ENCODE measurements at regions not wholly inside any gene's neighbourhood (a gene's known extent, or its start where the extent isn't known, plus 50 kb on each side); places are given as distances from the start of the nearest gene placed in this dataset.

GRCh38 chr13:97067017-97067895, 73.0 kb upstream of the OXGR1 start:
- TF ChIP-seq, protein P1, sequence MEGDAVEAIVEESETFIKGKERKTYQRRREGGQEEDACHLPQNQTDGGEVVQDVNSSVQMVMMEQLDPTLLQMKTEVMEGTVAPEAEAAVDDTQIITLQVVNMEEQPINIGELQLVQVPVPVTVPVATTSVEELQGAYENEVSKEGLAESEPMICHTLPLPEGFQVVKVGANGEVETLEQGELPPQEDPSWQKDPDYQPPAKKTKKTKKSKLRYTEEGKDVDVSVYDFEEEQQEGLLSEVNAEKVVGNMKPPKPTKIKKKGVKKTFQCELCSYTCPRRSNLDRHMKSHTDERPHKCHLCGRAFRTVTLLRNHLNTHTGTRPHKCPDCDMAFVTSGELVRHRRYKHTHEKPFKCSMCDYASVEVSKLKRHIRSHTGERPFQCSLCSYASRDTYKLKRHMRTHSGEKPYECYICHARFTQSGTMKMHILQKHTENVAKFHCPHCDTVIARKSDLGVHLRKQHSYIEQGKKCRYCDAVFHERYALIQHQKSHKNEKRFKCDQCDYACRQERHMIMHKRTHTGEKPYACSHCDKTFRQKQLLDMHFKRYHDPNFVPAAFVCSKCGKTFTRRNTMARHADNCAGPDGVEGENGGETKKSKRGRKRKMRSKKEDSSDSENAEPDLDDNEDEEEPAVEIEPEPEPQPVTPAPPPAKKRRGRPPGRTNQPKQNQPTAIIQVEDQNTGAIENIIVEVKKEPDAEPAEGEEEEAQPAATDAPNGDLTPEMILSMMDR (IDR thresholded peaks at IDR 0.05; ENCODE audit: insufficient read depth, low read length, poor library complexity, severe bottlenecking): no peak
- no peak for TF ChIP-seq EZH2phosphoT487 (conservative IDR thresholded peaks at IDR 0.05; ENCODE audit: low read length)
